RWPE1 (cell line): ENCODE measurements at regions not wholly inside any gene's neighbourhood (a gene's known extent, or its start where the extent isn't known, plus 50 kb on each side); places are given as distances from the start of the nearest gene placed in this dataset.

Source experiments
- CTCF ChIA-PET: fragments of 350-600 bp; sonication (Branson Sonifier 250); formaldehyde crosslinking; extraction: SDS; loops from one replicate; lab custom pipeline; 2021; lab: Yijun Ruan, JAX
- POLR2A ChIA-PET: fragments of 400-600 bp; formaldehyde crosslinking; extraction: SDS; loops from one replicate; lab custom pipeline; 2020; ENCODE audit warnings: antibody characterized with exemption; ENCODE audit not compliant: low non-redundant PET; lab: Yijun Ruan, JAX
- DNase-seq: peaks from one replicate; pipeline ENCODE4 v3.0.0; 2012; ENCODE audit warnings: low spot score
- H3K27ac ChIP-seq: fragments of 450-650 bp; 2 replicates; pipeline ENCODE4 v1.5.1; 2017
- CTCF ChIP-seq: fragments of 450-650 bp; conservative IDR thresholded peaks from 2 replicates; pipeline ENCODE4 v1.5.1; 2017; ENCODE audit warnings: low read depth, mild to moderate bottlenecking

GRCh38 chr18:30359521-30359920, 683.0 kb downstream of the DSC3 start:
- DNase-seq, result peak; percentile 0
- POLR2A ChIA-PET, result no interaction called here
- CTCF ChIA-PET, result no interaction called here
- TF ChIP-seq CTCF, result no peak
- no peak overlapping the region for H3K27ac ChIP-seq

GRCh38 chr18:30358555-30358954, 684.0 kb downstream of the DSC3 start:
- peak; percentile 1 for DNase-seq
- ChIA-PET CTCF (no interaction called here), POLR2A (no interaction called here)
- H3K27ac ChIP-seq, result no peak overlapping the region
- no peak for TF ChIP-seq CTCF

- no peak for DNase-seq
- no peak overlapping the region for H3K27ac ChIP-seq
- ChIA-PET POLR2A (no interaction called here), CTCF (no interaction called here)
- no peak for TF ChIP-seq CTCF
These were observed 689.9 kb downstream of the DSC3 start for GRCh38 chr18:30352551-30353168.

GRCh38 chr18:30350263-30350662, 692.3 kb downstream of the DSC3 start:
- POLR2A ChIA-PET, result no interaction called here
- CTCF ChIA-PET, result no interaction called here
- H3K27ac ChIP-seq, result no peak overlapping the region
- no peak for TF ChIP-seq CTCF
- no peak for DNase-seq

GRCh38 chr18:30343090-30343489, 699.5 kb downstream of the DSC3 start:
- POLR2A ChIA-PET, result no interaction called here
- no peak for TF ChIP-seq CTCF
- CTCF ChIA-PET, result no interaction called here

GRCh38 chr18:30342675-30343074, 699.9 kb downstream of the DSC3 start:
- POLR2A ChIA-PET, result no interaction called here
- no peak for DNase-seq
- CTCF ChIA-PET, result no interaction called here
- TF ChIP-seq CTCF, result no peak
- no peak overlapping the region for H3K27ac ChIP-seq

More at GRCh38 chr18:30343090-30343489, 699.5 kb downstream of the DSC3 start:
- H3K27ac ChIP-seq, result no peak overlapping the region
- no peak for DNase-seq
